Fibroblast of the aortic adventitia (primary cell): ENCODE measurements at regions not wholly inside any gene's neighbourhood (a gene's known extent, or its start where the extent isn't known, plus 50 kb on each side); places are given as distances from the start of the nearest gene placed in this dataset.

Experiments used
- DNase-seq: peaks from one replicate; pipeline ENCODE4 v3.0.0-alpha.2; 2010; ENCODE audit warnings: low read depth
- H3K4me3 ChIP-seq: 2 replicates; pipeline ENCODE4 v1.5.1; 2011; ENCODE audit warnings: low read depth, mild to moderate bottlenecking, control low read depth, low read length, moderate library complexity
- TF ChIP-seq, protein P1 (sequence below): IDR thresholded peaks from 2 replicates; pipeline ENCODE4 v1.5.1; 2011; ENCODE audit warnings: mild to moderate bottlenecking, low read length, control low read depth, inconsistent platforms; ENCODE audit not compliant: insufficient read depth

DNA sequence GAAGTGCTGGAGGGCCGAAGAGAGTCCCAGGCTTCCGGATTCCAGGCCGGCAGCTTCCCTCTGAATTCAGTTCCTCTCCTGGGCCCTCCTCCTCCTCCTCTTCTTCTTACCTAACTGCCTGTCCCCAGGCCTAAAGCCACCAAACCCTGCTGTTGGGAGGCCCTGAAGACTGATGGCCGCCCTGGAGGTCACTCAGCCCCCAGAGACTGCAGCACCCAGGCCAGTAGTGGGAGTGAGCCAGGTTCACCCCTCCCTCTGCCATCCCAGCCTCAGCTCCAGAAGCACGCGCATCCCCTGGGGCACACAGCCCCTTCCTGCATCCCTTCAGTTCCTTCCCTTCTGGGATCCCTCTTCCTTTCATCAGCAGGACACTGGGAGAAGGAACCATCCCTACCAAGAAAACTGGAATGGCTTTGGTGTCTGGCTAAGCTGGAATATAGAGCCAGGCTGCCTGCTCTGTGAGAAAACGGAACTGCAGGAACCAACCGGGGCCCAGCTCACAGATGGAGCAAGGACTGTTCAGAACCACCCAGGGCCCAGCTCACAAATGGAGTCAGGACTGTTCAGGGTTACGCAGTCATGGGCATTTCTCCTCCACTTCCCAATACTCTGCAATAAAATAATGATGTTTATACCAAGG, 127.4 kb downstream of the NDUFA10 start:
- TF ChIP-seq, protein P1, sequence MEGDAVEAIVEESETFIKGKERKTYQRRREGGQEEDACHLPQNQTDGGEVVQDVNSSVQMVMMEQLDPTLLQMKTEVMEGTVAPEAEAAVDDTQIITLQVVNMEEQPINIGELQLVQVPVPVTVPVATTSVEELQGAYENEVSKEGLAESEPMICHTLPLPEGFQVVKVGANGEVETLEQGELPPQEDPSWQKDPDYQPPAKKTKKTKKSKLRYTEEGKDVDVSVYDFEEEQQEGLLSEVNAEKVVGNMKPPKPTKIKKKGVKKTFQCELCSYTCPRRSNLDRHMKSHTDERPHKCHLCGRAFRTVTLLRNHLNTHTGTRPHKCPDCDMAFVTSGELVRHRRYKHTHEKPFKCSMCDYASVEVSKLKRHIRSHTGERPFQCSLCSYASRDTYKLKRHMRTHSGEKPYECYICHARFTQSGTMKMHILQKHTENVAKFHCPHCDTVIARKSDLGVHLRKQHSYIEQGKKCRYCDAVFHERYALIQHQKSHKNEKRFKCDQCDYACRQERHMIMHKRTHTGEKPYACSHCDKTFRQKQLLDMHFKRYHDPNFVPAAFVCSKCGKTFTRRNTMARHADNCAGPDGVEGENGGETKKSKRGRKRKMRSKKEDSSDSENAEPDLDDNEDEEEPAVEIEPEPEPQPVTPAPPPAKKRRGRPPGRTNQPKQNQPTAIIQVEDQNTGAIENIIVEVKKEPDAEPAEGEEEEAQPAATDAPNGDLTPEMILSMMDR, result no peak
- DNase-seq, result no peak
- H3K4me3 ChIP-seq, result no peak overlapping the region

DNA sequence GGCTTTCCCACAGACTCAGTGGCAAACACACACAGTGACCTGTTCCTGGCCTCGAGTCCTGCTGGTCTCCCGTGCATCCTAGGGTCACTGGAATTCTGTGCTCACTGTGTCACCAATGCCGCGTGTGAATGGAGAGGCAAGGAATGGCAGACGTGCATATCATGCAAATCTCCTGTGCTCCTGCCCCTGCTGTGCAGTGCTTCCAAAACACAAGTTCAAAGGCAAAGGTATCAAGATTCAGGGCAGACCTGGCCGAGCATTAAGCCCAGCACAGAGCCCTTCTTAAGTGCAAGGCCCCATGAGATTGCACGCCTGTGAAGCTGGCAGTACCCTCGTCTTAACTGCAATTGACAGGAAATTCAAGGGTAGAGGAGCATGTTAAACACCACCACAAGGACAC, 129.1 kb downstream of the NDUFA10 start:
- H3K4me3 ChIP-seq, result no peak overlapping the region
- TF ChIP-seq, protein P1, result no peak
- DNase-seq, result no peak

DNA sequence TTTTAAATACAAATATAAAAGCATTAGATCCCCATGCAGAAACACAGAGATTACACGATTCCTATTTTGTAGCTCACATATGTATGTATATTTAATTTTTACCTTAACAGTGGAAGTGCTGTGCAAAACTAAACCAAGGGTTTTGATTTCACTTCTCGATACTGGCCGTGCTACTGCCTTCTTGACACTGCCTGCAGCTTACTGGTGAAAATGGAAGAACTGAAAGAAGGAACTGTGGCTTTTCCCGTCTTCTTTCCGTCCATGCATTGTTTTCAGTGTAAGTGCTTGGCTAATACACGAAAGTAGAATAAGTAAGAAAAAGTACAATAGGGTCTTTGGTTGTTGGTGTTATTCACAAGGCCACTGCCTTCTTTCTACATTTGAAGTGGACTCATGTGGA, 129.5 kb downstream of the NDUFA10 start:
- DNase-seq, result no peak
- TF ChIP-seq, protein P1, result no peak

DNA sequence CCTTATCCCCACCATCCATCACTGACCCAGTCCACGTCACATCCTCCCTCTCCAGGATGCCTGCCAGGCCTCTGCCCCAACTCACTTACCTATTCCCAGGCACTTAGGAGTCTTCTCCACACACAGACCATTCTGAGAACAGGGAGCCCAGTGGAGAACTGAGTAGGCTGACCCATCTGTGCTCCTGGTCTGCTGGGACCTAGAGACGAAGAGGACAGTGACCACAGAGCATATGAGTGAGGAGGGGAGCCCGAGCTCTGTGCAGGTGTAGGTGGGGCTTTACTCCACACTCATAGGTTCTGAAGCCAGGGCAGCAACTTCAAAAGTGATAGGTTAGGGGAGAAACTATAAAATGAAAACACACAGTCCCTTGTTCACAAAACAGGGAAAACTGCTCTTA, 130.0 kb downstream of the NDUFA10 start:
- DNase-seq, result no peak
- no peak overlapping the region for H3K4me3 ChIP-seq
- TF ChIP-seq, protein P1, result no peak

More for the DNA sequence above, 129.5 kb downstream of the NDUFA10 start:
- no peak overlapping the region for H3K4me3 ChIP-seq

DNA sequence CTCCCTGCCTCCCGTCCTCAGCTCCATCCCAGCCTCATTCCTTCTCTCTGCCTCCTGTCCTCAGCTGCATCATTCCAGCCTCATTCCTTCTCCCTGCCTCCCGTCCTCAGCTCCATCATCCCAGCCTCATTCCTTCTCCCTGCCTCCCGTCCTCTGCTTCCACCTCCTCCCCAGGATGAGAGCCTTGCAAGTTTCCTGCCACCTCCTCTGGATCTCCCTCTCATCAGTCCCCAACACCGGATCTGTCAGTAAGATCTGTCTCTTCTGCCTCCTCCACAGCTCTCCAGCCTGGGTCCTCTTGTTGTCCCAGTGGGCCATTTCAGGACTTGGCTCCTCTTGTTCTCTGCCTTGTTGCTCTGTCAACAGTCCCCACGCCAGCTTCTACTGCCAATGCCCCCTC, 130.9 kb downstream of the NDUFA10 start:
- TF ChIP-seq, protein P1, result no peak
- no peak for DNase-seq
- H3K4me3 ChIP-seq, result no peak overlapping the region

DNA sequence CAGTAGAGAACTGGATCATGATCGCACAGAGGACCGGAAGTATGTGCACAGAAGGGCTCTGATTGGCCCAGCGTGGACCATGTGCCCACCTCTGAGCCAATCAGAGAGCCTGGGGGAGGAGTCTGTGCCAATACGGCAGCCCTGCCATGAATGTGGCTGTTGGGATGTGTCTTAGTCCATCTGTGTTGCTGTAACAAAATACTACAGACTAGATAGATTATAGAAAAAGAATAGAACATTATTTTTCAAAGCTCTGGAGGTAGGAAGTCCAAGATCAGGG, 132.0 kb downstream of the NDUFA10 start:
- H3K4me3 ChIP-seq, result no peak overlapping the region
- TF ChIP-seq, protein P1, result no peak
- no peak for DNase-seq

DNA sequence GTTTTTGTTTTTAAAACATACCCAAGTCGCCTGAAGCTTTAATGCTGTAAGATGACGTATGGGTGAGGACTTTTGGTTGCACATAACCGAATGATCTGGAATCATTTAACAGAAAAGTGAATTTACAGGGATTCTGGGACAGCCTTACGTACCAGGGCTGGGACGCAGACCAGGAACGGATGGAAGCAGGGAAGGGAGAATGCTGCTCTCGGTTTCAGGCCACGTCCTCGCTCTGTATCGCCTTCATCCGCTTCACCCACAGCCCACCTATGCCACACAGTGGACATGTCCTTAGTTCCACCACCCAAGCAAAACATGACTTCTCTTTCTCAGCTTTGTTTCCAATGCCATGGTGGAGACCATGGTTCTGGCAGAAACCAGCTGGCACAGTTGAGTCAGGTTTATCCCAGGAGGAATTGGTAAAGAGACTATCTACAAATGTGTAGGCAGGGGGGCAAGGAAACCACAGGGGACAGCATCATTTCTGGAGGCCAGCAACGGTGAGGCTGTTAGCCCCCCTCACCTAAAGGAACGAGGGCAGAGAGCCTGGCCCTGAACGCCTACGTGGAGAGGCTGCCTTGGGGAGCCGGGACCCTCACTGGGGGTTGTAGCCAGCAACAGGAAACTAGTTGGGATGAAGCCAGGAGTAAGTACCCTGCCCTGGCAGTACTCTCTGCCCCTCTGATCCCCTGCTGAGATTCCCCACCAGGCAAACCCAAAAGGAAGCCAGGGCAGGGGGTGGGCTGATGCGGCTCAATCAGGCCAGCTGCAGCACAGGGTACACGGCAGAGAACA, 132.5 kb downstream of the NDUFA10 start:
- DNase-seq, result no peak
- TF ChIP-seq, protein P1, result no peak
- H3K4me3 ChIP-seq, result no peak overlapping the region
